A673 (cell line): ENCODE measurements at regions not wholly inside any gene's neighbourhood (a gene's known extent, or its start where the extent isn't known, plus 50 kb on each side); places are given as distances from the start of the nearest gene placed in this dataset.

Experiments used
- EZH2 ChIP-seq: fragments of 200-600 bp; sonication (generic); IDR thresholded peaks from 2 replicates; pipeline ENCODE4 v1.6.1; 2017; ENCODE audit warnings: borderline replicate concordance, low read depth, mild to moderate bottlenecking, mixed read lengths, antibody characterized with exemption, low read length; ENCODE audit not compliant: poor library complexity, severe bottlenecking
- TF ChIP-seq, protein P1 (sequence below): fragments of 300-800, 200-600 bp; sonication (generic); conservative IDR thresholded peaks from 2 replicates; pipeline ENCODE4 v1.5.1; 2017; ENCODE audit warnings: low read depth, mild to moderate bottlenecking, antibody characterized with exemption, low read length, moderate library complexity, mixed read lengths

DNA sequence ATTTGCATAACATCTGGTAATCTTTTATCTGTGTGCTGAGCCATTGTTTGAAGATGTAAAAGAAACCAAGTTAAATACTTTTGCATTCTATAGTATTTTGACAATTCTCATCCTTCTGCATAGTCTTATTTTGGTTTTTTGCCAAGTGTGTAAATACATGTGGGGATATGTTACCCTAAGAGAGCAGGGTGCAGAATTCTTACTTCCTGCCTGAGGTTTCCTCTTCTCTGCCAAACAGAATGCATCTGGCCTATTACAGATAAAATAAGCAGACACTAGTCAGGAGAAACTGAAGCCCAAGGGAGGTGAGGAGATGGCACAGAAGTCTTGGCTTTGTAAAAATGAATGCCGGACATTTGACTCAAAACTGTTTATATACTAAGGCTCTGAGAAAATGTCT is 462.1 kb downstream of the TMEM38B start:
- TF ChIP-seq, protein P1, sequence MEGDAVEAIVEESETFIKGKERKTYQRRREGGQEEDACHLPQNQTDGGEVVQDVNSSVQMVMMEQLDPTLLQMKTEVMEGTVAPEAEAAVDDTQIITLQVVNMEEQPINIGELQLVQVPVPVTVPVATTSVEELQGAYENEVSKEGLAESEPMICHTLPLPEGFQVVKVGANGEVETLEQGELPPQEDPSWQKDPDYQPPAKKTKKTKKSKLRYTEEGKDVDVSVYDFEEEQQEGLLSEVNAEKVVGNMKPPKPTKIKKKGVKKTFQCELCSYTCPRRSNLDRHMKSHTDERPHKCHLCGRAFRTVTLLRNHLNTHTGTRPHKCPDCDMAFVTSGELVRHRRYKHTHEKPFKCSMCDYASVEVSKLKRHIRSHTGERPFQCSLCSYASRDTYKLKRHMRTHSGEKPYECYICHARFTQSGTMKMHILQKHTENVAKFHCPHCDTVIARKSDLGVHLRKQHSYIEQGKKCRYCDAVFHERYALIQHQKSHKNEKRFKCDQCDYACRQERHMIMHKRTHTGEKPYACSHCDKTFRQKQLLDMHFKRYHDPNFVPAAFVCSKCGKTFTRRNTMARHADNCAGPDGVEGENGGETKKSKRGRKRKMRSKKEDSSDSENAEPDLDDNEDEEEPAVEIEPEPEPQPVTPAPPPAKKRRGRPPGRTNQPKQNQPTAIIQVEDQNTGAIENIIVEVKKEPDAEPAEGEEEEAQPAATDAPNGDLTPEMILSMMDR: no peak
- no peak for TF ChIP-seq EZH2
